Stimulated activated CD8-positive, alpha-beta memory T cell treated with anti-CD3 and anti-CD28 coated beads, Interleukin-15, amount 100 ng/mL, for 24 hours (primary cell): ENCODE measurements at regions not wholly inside any gene's neighbourhood (a gene's known extent, or its start where the extent isn't known, plus 50 kb on each side); places are given as distances from the start of the nearest gene placed in this dataset.

Source experiments
- DNase-seq: peaks from one replicate; pipeline ENCODE4 v3.0.0-alpha.2; 2020; ENCODE audit warnings: low read depth

DNA sequence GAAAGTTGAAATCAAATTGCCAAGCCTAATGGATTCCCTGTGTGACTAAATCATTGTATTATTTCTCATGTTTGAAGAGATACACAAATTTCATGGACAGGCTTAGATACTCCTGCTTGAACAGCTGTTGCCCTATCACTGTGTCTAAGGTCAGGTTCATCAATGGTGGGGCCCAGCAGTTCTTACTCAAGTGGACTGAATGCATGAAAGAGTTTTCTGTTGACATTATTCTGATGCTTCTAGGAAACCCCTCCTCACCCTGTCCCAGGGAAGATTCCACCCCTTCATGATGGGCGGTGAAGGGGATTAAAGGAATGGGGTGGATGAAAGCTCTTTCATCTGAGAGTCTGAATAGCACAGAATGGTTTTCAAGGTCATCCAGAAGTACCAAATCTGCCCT lies 148.8 kb downstream of the INO80D start:
- no peak for DNase-seq

GRCh38 chr2:205936446-205936845 lies 149.5 kb downstream of the INO80D start:
- no peak for DNase-seq

- DNase-seq = no peak
These were observed 151.5 kb downstream of the INO80D start for GRCh38 chr2:205934443-205934842.

DNA sequence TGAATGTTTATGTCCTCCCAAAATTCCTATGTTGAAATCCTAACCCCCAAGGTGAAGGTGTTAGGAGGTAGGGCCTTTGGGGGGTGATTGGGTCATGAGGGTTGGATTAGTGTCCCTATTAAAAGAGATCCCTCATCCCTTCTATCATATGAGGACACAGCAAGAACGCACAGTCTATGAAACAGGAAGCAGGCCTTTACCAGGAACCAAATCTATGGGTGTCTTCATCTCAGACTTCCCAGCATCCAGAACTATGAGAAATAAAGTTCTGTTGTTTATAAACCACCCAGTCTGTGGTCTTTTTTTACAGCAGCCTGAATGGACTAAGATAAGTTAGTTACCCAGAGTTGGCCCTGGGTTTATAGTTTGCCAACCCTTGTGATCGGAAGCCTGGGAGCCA lies 153.1 kb downstream of the INO80D start:
- DNase-seq = no peak

- DNase-seq = no peak
These were observed 154.6 kb downstream of the INO80D start for GRCh38 chr2:205931388-205931787.

DNA sequence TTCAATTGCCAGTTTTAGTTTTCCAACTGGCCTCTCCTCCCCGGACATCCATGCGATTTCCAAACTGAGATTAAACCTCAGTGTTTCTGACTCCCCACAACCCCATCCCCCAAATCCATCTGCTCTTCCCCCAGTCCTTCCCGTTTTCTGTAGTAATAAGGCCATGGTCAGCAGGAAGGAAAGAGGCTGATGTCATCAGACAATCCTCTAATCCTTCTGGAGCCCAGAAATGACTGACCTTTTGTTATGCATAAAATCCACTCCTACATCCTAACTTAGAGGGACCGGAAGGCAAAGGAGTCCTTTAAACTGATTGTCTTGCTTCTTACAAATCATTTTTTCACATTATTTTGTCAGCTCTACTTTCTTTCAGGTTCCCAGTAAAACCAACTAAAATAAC lies 155.8 kb downstream of the INO80D start:
- no peak for DNase-seq

- no peak for DNase-seq
These were observed 156.6 kb downstream of the INO80D start for GRCh38 chr2:205929246-205929942.

- DNase-seq = peak; percentile 51
These were observed 160.3 kb downstream of the INO80D start for GRCh38 chr2:205925373-205926337.

DNA sequence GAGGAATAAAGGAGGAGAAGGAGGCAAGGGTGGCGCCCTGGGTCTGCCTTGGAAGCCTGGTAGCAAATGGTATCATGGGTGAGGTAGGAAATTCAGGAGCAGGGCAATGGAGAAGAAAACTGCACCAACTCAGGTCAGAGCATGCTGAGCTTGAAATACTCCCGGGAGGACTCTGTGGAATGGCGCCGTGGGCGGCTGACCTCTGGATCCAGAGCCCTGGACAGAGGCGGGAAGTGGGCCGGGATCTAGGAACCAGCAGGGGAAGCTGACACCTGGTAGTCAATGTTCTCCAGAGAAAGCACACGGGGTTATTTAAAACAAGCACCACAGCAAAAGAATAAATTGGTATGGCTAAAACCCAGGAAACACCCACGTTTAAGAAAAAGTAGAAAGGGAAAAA lies 161.3 kb downstream of the INO80D start:
- no peak for DNase-seq

- no peak for DNase-seq
These were observed 170.8 kb downstream of the INO80D start for GRCh38 chr2:205915130-205915524.

- no peak for DNase-seq
These were observed 171.5 kb downstream of the INO80D start for GRCh38 chr2:205914213-205915129.

GRCh38 chr2:205913668-205914067 lies 172.3 kb downstream of the INO80D start:
- DNase-seq = no peak

DNA sequence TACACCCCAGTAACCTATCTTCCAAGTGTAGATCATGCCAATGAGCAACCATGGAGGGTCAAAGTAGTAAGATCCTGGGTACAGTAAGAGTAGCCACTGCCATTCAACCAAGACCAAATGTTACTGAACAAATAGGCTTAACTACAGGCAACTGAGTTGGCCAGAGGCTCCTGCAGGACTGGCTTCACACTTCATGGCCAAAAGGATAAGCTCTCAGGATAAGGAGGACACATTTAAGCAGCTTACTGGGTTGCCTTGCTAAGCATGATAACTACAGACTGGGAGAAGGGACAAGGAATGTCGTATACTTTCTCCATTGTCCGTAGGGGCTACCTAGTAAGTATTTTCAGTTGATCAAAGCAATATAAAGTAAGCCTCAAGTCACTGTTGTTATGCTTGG lies 174.7 kb downstream of the INO80D start:
- DNase-seq = no peak

GRCh38 chr2:205909184-205909572 lies 176.8 kb downstream of the INO80D start:
- DNase-seq = no peak

- DNase-seq = no peak
These were observed 177.5 kb downstream of the INO80D start for GRCh38 chr2:205908212-205909183.

DNA sequence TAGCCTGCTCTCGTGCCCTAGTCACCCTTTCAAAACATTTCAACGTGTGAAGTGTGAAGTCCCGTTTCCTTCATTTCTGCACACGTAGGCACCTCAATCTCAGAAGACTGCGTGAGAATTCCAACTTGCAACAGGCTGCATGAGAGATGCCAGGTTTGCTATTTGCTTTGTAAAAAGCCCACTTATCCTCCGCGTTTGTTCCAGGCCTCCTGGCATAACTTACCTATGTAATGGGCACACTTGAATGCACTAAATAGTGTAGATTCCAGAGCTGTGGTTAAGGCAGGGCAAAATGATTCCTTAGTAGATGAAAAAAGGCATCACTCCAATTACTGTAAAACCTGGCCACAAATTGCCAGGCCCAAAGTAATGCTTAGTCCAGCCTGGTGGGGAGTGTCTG lies 179.6 kb downstream of the INO80D start:
- DNase-seq = no peak

GRCh38 chr2:205905576-205905975 lies 180.4 kb downstream of the INO80D start:
- no peak for DNase-seq

DNA sequence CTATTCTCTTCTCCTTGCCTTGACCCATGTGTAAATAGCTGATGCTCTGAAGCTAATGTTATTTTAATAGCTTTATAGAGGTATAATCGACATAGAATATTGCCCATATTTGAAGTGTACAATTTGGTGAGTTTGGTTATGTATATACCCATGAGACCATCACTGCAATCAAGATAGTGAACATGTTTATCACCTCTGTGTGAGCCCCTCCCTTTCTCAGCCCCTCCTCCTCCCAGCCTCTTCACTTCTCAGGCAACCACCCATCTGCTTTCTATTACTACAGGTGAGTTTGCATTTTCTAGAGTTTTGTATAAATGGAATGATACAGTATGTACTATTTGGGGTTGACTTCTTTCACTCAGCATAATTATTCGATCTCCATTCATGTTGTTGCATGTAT lies 181.1 kb downstream of the INO80D start:
- no peak for DNase-seq

DNA sequence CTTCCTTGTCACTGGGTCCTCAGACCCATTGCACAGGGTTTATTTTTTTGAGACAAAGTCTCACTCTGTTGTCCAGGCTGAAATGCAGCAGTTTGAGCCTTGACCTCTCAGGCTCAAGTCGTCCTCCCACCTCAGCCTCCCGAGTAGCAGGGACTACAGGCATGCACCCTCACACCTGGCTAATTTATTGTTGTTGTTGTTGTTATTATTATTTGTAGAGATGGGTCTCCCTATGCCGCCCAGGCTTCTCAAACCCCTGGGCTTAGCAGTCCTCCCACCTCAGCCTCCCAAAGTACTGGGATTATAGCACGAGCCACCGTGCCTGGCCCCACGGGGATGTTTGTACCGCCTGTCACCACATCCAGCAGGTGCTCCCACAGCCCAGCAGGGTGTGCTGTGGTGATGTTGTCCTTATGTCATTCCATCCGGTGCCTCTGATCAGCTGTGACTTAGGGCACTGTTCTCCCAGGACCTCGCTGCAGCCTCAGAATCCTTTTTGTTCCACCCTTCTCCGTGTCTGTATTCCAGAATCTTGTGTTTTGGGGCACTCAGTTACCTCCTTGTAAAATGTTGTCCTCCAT lies 182.3 kb downstream of the INO80D start:
- DNase-seq = no peak

GRCh38 chr2:205902900-205903237 lies 183.1 kb downstream of the INO80D start:
- DNase-seq = no peak
